Mesothelial cell of epicardium (in vitro differentiated cells): ENCODE measurements at regions not wholly inside any gene's neighbourhood (a gene's known extent, or its start where the extent isn't known, plus 50 kb on each side); places are given as distances from the start of the nearest gene placed in this dataset.

ENCODE experiments used
- DNase-seq, 2 experiments: peaks; one replicate each; pipeline ENCODE4 v3.0.0; 2021; ENCODE audit warnings: low spot score in 2 of 2; ENCODE audit not compliant: unreplicated experiment in 2 of 2
- H3K27ac Mint-ChIP-seq: 2 replicates; pipeline ENCODE4 v1.8.0; 2021; ENCODE audit warnings: mixed read lengths
- H3K27me3 Mint-ChIP-seq: 2 replicates; pipeline ENCODE4 v1.8.0; 2021; ENCODE audit warnings: low read depth, mixed read lengths
- H3K36me3 Mint-ChIP-seq: 2 replicates; pipeline ENCODE4 v1.8.0; 2021; ENCODE audit warnings: mixed read lengths
- H3K4me1 Mint-ChIP-seq: 2 replicates; pipeline ENCODE4 v1.8.0; 2021; ENCODE audit warnings: mixed read lengths
- H3K4me3 Mint-ChIP-seq: 2 replicates; pipeline ENCODE4 v1.8.0; 2021; ENCODE audit warnings: mild to moderate bottlenecking, moderate library complexity, mixed read lengths
- H3K9me3 Mint-ChIP-seq: 2 replicates; pipeline ENCODE4 v1.8.0; 2021; ENCODE audit warnings: mixed read lengths
- CTCF ChIP-seq: fragments of 200-600 bp; sonication (generic); IDR thresholded peaks from one replicate; pipeline ENCODE4 v1.5.0; 2021; ENCODE audit warnings: antibody characterized with exemption; ENCODE audit not compliant: unreplicated experiment

- TF ChIP-seq CTCF, result no peak
- DNase-seq, result no peak
- Mint-ChIP-seq H3K36me3 (no peaks in the 10 kb centered on the region), H3K4me1 (peaks cover 4% of the 10 kb centered on the region), H3K4me3 (no peak overlapping the region), H3K27ac (no peak overlapping the region), H3K27me3 (peaks cover 14% of the 10 kb centered on the region), H3K9me3 (no peaks in the 10 kb centered on the region)
These were observed 175.6 kb downstream of the BMP7 start for GRCh38 chr20:57090590-57091560.

GRCh38 chr20:57091748-57092111 is 174.7 kb downstream of the BMP7 start:
- H3K27me3 Mint-ChIP-seq, result peaks cover 14% of the 10 kb centered on the region
- no peak overlapping the region for H3K27ac Mint-ChIP-seq
- no peak overlapping the region for H3K4me3 Mint-ChIP-seq
- H3K9me3 Mint-ChIP-seq, result no peaks in the 10 kb centered on the region
- peaks cover 4% of the 10 kb centered on the region for H3K4me1 Mint-ChIP-seq
- H3K36me3 Mint-ChIP-seq, result no peaks in the 10 kb centered on the region
- TF ChIP-seq CTCF, result no peak
- DNase-seq, result no peak

- H3K36me3 Mint-ChIP-seq, result no peaks in the 10 kb centered on the region
- no peak overlapping the region for H3K4me3 Mint-ChIP-seq
- H3K9me3 Mint-ChIP-seq, result no peaks in the 10 kb centered on the region
- H3K27ac Mint-ChIP-seq, result no peak overlapping the region
- DNase-seq, result peak; percentile 48 to 80
- H3K27me3 Mint-ChIP-seq, result peaks cover 14% of the 10 kb centered on the region
- peak; percentile 86 for TF ChIP-seq CTCF
- H3K4me1 Mint-ChIP-seq, result peaks cover 6% of the 10 kb centered on the region
These were observed 174.1 kb downstream of the BMP7 start for GRCh38 chr20:57092112-57092899.

- DNase-seq, result no peak
These were observed 173.4 kb downstream of the BMP7 start for GRCh38 chr20:57092900-57093530.

More at GRCh38 chr20:57092900-57093530, 173.4 kb downstream of the BMP7 start:
- Mint-ChIP-seq H3K36me3 (no peaks in the 10 kb centered on the region), H3K9me3 (no peaks in the 10 kb centered on the region), H3K4me3 (no peak overlapping the region), H3K27ac (no peak overlapping the region), H3K4me1 (peaks cover 10% of the 10 kb centered on the region), H3K27me3 (peaks cover 8% of the 10 kb centered on the region)
- no peak for TF ChIP-seq CTCF
